ENCODE measurements at regions not wholly inside any gene's neighbourhood (a gene's known extent, or its start where the extent isn't known, plus 50 kb on each side); places are given as distances from the start of the nearest gene placed in this dataset.

GRCh38 chr1:25080294-25081209 is 150.5 kb upstream of the RUNX3 start:
- H4K20me1 ChIP-seq (ENCODE audit: insufficient read depth, low read length) = no peaks in the 10 kb centered on the region
- TF ChIP-seq CTCF (IDR thresholded peaks at IDR 0.05; ENCODE audit: low read length) = no peak
- TF ChIP-seq EZH2phosphoT487 (IDR thresholded peaks at IDR 0.05; ENCODE audit: low read length) = no peak
- no peak for TF ChIP-seq EZH2 (optimal IDR thresholded peaks at IDR 0.05; ENCODE audit: low read depth, low read length)
- no peak for DNase-seq
- peak overlapping the region; percentile 16 for H2AFZ ChIP-seq (ENCODE audit: low read length)
- H3K36me3 ChIP-seq (replicated peaks; ENCODE audit: insufficient read depth, low read length) = no peaks in the 10 kb centered on the region
- H3K27ac ChIP-seq (ENCODE audit: low read length) = no peak overlapping the region
- no peak overlapping the region for H3K4me2 ChIP-seq (ENCODE audit: low read depth, low read length)
- H3K9me3 ChIP-seq (replicated peaks; ENCODE audit: insufficient read depth, low read length) = no peaks in the 10 kb centered on the region
- H3K4me3 ChIP-seq (ENCODE audit: low read length) = no peak overlapping the region
- H3K79me2 ChIP-seq (ENCODE audit: low read length) = no peaks in the 10 kb centered on the region
- no peaks in the 10 kb centered on the region for H3F3A ChIP-seq (ENCODE audit: insufficient read depth, low read length)
- no peaks in the 10 kb centered on the region for H3K27me3 ChIP-seq (replicated peaks; ENCODE audit: insufficient read depth, low read length)
- H3K9me2 ChIP-seq (replicated peaks; ENCODE audit: insufficient read depth, low read length) = no peaks in the 10 kb centered on the region
- H3K9ac ChIP-seq (ENCODE audit: low read length) = no peak overlapping the region
- peaks cover 8% of the 10 kb centered on the region; the same call in 1 of the 2 replicates for H3K4me1 ChIP-seq (ENCODE audit: low read length)

- peaks cover 8% of the 10 kb centered on the region; the same call in 1 of the 2 replicates for H3K4me1 ChIP-seq (ENCODE audit: low read length)
- H4K20me1 ChIP-seq (ENCODE audit: insufficient read depth, low read length) = no peaks in the 10 kb centered on the region
- H3K4me2 ChIP-seq (ENCODE audit: low read depth, low read length) = no peak overlapping the region
- no peak overlapping the region for H2AFZ ChIP-seq (ENCODE audit: low read length)
- DNase-seq = no peak
- H3K9me2 ChIP-seq (replicated peaks; ENCODE audit: insufficient read depth, low read length) = no peaks in the 10 kb centered on the region
- no peaks in the 10 kb centered on the region for H3K27me3 ChIP-seq (replicated peaks; ENCODE audit: insufficient read depth, low read length)
- no peaks in the 10 kb centered on the region for H3K9me3 ChIP-seq (replicated peaks; ENCODE audit: insufficient read depth, low read length)
- TF ChIP-seq EZH2phosphoT487 (IDR thresholded peaks at IDR 0.05; ENCODE audit: low read length) (no peak), EZH2 (optimal IDR thresholded peaks at IDR 0.05; ENCODE audit: low read depth, low read length) (no peak), CTCF (IDR thresholded peaks at IDR 0.05; ENCODE audit: low read length) (no peak)
- no peak overlapping the region for H3K27ac ChIP-seq (ENCODE audit: low read length)
- no peaks in the 10 kb centered on the region for H3K79me2 ChIP-seq (ENCODE audit: low read length)
- no peak overlapping the region for H3K4me3 ChIP-seq (ENCODE audit: low read length)
- H3K9ac ChIP-seq (ENCODE audit: low read length) = no peak overlapping the region
- H3F3A ChIP-seq (ENCODE audit: insufficient read depth, low read length) = no peaks in the 10 kb centered on the region
- no peaks in the 10 kb centered on the region for H3K36me3 ChIP-seq (replicated peaks; ENCODE audit: insufficient read depth, low read length)
Measured at GRCh38 chr1:25079048-25079447, 149.0 kb upstream of the RUNX3 start.

DNA sequence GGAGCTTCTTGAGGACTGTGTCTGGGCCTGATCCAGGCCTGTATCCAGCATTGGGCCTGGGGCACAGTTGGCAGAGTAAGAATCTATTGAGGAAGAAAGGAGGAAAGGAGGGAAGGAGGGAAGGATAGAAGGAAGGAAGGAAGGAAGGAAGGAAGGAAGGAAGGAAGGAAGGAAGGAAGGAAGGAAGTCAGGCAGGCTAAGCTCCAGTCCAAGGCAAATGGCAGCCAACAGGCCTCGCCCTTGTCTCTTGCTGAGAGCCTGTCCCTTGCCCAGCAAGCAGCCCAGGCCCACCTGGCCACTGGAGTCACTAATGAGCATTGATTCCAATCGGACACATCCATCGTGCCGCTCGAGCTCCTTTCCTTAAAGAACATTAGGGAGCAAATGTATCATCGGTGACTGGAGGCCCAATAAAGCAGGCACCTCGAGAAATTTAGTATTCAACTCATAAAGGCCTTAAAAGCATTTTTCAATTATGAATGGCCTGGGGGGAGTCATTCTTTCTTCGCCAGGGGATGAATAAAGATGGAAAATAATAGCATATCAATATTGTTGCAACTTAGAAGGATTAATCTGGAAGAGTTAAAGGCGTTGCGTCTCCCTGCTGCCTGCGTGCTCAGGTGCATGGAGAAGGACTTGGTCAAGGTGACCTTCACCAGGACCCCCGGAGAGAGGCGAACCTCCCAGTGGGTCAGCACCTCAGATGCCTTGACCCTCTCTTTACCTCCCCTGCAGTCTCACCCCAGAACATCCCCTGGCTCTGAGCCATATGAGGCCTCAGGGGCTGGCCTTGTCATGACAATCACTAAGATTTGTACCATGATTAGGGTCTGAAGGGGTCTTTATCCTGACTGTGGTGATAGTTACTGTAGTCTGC is 144.5 kb upstream of the RUNX3 start:
- Histone ChIP-seq H3K9me3 (replicated peaks; ENCODE audit: insufficient read depth, low read length) (no peaks in the 10 kb centered on the region), H3K36me3 (replicated peaks; ENCODE audit: insufficient read depth, low read length) (no peaks in the 10 kb centered on the region), H3K4me1 (ENCODE audit: low read length) (no peaks in the 10 kb centered on the region), H4K20me1 (ENCODE audit: insufficient read depth, low read length) (no peaks in the 10 kb centered on the region), H3K27ac (ENCODE audit: low read length) (no peak overlapping the region), H3K4me2 (ENCODE audit: low read depth, low read length) (no peak overlapping the region), H3K27me3 (replicated peaks; ENCODE audit: insufficient read depth, low read length) (no peaks in the 10 kb centered on the region), H3K79me2 (ENCODE audit: low read length) (no peaks in the 10 kb centered on the region), H3F3A (ENCODE audit: insufficient read depth, low read length) (no peaks in the 10 kb centered on the region), H2AFZ (ENCODE audit: low read length) (no peak overlapping the region), H3K9me2 (replicated peaks; ENCODE audit: insufficient read depth, low read length) (no peaks in the 10 kb centered on the region), H3K4me3 (ENCODE audit: low read length) (no peak overlapping the region), H3K9ac (ENCODE audit: low read length) (no peak overlapping the region)
- no peak for DNase-seq
- TF ChIP-seq EZH2 (optimal IDR thresholded peaks at IDR 0.05; ENCODE audit: low read depth, low read length) (no peak), CTCF (IDR thresholded peaks at IDR 0.05; ENCODE audit: low read length) (no peak), EZH2phosphoT487 (IDR thresholded peaks at IDR 0.05; ENCODE audit: low read length) (no peak)

Data from MM.1S (cell line).